RWPE1 (cell line): ENCODE measurements at regions not wholly inside any gene's neighbourhood (a gene's known extent, or its start where the extent isn't known, plus 50 kb on each side); places are given as distances from the start of the nearest gene placed in this dataset.

Experiments used
- CTCF ChIA-PET: fragments of 350-600 bp; sonication (Branson Sonifier 250); formaldehyde crosslinking; extraction: SDS; loops from one replicate; lab custom pipeline; 2021; lab: Yijun Ruan, JAX
- POLR2A ChIA-PET: fragments of 400-600 bp; formaldehyde crosslinking; extraction: SDS; loops from one replicate; lab custom pipeline; 2020; ENCODE audit warnings: antibody characterized with exemption; ENCODE audit not compliant: low non-redundant PET; lab: Yijun Ruan, JAX
- DNase-seq: peaks from one replicate; pipeline ENCODE4 v3.0.0; 2012; ENCODE audit warnings: low spot score
- H3K27ac ChIP-seq: fragments of 450-650 bp; 2 replicates; pipeline ENCODE4 v1.5.1; 2017
- CTCF ChIP-seq: fragments of 450-650 bp; conservative IDR thresholded peaks from 2 replicates; pipeline ENCODE4 v1.5.1; 2017; ENCODE audit warnings: low read depth, mild to moderate bottlenecking

- TF ChIP-seq CTCF = no peak
- peak; percentile 81 for DNase-seq
- ChIA-PET CTCF (no interaction called here), POLR2A (no interaction called here)
- H3K27ac ChIP-seq = no peak overlapping the region
Measured at GRCh38 chr15:97504031-97504792, 456.3 kb upstream of the ARRDC4 start.

- DNase-seq = no peak
- POLR2A ChIA-PET = no interaction called here
- H3K27ac ChIP-seq = no peak overlapping the region
- CTCF ChIA-PET = interaction anchor here (0.6 kb wide), 1 partner anchor 88 kb away, joined by 5 read pairs; no protein-coding TSS in a partner anchor
- no peak for TF ChIP-seq CTCF
Measured at GRCh38 chr15:97517737-97518136, 442.8 kb upstream of the ARRDC4 start.

GRCh38 chr15:97520689-97521088 is 439.8 kb upstream of the ARRDC4 start:
- no peak for DNase-seq
- TF ChIP-seq CTCF = no peak

GRCh38 chr15:97521381-97522285 is 438.9 kb upstream of the ARRDC4 start:
- no peak for DNase-seq

More at GRCh38 chr15:97520689-97521088, 439.8 kb upstream of the ARRDC4 start:
- POLR2A ChIA-PET = no interaction called here
- H3K27ac ChIP-seq = no peak overlapping the region
- CTCF ChIA-PET = no interaction called here

GRCh38 chr15:97522347-97522746 is 438.2 kb upstream of the ARRDC4 start:
- POLR2A ChIA-PET = no interaction called here
- no peak for DNase-seq
- CTCF ChIA-PET = no interaction called here
- TF ChIP-seq CTCF = no peak
- H3K27ac ChIP-seq = no peak overlapping the region

More at GRCh38 chr15:97521381-97522285, 438.9 kb upstream of the ARRDC4 start:
- CTCF ChIA-PET = no interaction called here
- POLR2A ChIA-PET = no interaction called here
- no peak for TF ChIP-seq CTCF
- H3K27ac ChIP-seq = no peak overlapping the region

GRCh38 chr15:97525809-97526208 is 434.7 kb upstream of the ARRDC4 start:
- H3K27ac ChIP-seq = no peak overlapping the region
- ChIA-PET POLR2A (no interaction called here), CTCF (no interaction called here)
- peak; percentile 5 for DNase-seq
- TF ChIP-seq CTCF = no peak
